Spleen (tissue), 7 donors: ENCODE measurements at regions not wholly inside any gene's neighbourhood (a gene's known extent, or its start where the extent isn't known, plus 50 kb on each side); places are given as distances from the start of the nearest gene placed in this dataset.

ENCODE experiments used
- CTCF ChIP-seq, 11 experiments: fragments of 200-600 bp in 7 of 11; fragments of 450-650 bp in 4 of 11; sonication (generic) in 4 of 11; IDR thresholded peaks in 8 of 11; conservative IDR thresholded peaks in 3 of 11; 1 replicate in 7 of 11; 2 replicates in 4 of 11; pipeline versions ENCODE4 v1.4.0 to v1.8.0; 2016 to 2021; ENCODE audit warnings: antibody characterized with exemption in 11 of 11, inconsistent platforms in 4 of 11, mild to moderate bottlenecking in 1 of 11
- POLR2A ChIP-seq, 3 donors: fragments of 450-650 bp; IDR thresholded peaks; one replicate each; pipeline ENCODE4 v1.5.1; 2017; ENCODE audit warnings: antibody characterized with exemption in 3 of 3, mild to moderate bottlenecking in 1 of 3
- POLR2AphosphoS5 ChIP-seq, 3 donors: sonication (generic); formaldehyde crosslinking; IDR thresholded peaks; one replicate each; pipeline ENCODE4 v1.5.1; 2017; ENCODE audit warnings: antibody characterized with exemption in 3 of 3
- donor health status: DM: no; HTN: no; CAD: no; lungs with moderate emphysema.
- donor health status: DM: no; HTN: no; CAD: no.
- donor health status: DM: no; HTN: no; CAD: no.

DNA sequence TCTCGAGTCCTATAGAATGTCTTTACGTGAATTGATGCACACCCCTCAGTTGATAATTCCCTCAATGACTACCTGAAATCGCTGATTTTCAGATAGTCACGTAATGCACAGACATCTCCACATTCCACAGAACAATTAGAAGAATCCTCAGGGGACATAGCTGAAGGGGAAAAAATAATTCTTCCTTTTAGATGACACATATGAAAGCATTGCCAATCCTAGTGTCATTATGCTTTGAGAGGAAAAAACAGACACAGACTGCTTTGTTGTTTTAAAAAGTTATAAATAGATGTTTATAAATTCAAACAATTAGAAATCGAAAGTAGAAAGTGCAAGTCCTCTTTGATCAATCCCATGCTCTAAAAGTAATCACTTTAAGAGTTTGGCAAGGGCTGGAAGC, 100.6 kb upstream of the FN1 start:
- TF ChIP-seq POLR2A (IDR thresholded peaks at IDR 0.05) (no peak), CTCF (IDR thresholded peaks at IDR 0.05 in 8 of 11, conservative IDR thresholded peaks at IDR 0.05 in 3 of 11) (no peak), POLR2AphosphoS5 (IDR thresholded peaks at IDR 0.05) (no peak)
